MM.1S (cell line): ENCODE measurements at regions not wholly inside any gene's neighbourhood (a gene's known extent, or its start where the extent isn't known, plus 50 kb on each side); places are given as distances from the start of the nearest gene placed in this dataset.

Experiments
- CTCF ChIP-seq: fragments of 300-600 bp; sonication (generic); IDR thresholded peaks from 2 replicates; pipeline ENCODE4 v1.5.1; 2016; ENCODE audit warnings: antibody characterized with exemption, low read length, mixed read lengths
- EZH2 ChIP-seq: fragments of 300-600 bp; sonication (generic); optimal IDR thresholded peaks from 2 replicates; pipeline ENCODE3; 2017; ENCODE audit warnings: low read depth, mild to moderate bottlenecking, antibody characterized with exemption, low read length, mixed read lengths
- EZH2phosphoT487 ChIP-seq: fragments of 300-600 bp; sonication (generic); IDR thresholded peaks from 2 replicates; pipeline ENCODE4 v1.6.1; 2018; ENCODE audit warnings: antibody characterized with exemption, low read length

DNA sequence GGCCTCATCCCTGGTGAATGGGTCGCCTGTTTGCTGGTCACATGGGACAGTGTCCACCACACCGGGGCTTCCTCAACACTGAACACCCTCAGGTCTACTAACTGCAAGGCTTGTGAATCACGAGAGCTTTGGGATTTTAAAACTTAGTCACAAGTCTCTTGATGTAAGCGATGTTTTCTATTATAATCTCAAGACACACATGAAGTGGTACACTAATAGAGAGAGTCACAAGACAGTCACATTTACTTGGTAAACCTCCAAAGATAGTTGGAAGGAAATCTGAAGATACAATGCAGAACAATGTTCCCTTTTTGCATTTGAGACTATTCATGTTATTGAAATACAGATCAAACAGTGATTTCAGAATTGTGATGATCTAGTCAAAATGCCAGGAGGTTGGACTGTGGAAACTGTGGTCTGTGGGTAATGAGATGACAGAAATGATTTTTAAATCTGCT, 233.1 kb upstream of the KLF6 start:
- TF ChIP-seq CTCF (no peak), EZH2 (no peak), EZH2phosphoT487 (no peak)
